HL-60 (cell line): ENCODE measurements at regions not wholly inside any gene's neighbourhood (a gene's known extent, or its start where the extent isn't known, plus 50 kb on each side); places are given as distances from the start of the nearest gene placed in this dataset.

Source experiments
- GABPA ChIP-seq: IDR thresholded peaks from 2 replicates; pipeline ENCODE4 v1.6.1; 2012; ENCODE audit warnings: low read depth
- POLR2AphosphoS5 ChIP-seq: IDR thresholded peaks from 2 replicates; pipeline ENCODE4 v1.6.1; 2012; ENCODE audit warnings: low read depth
- TF ChIP-seq, protein P1 (sequence below): IDR thresholded peaks from one replicate; pipeline ENCODE4 v1.5.1; 2011; ENCODE audit warnings: low read length, control low read depth, inconsistent platforms; ENCODE audit not compliant: insufficient read depth
- TF ChIP-seq, protein P2 (sequence below): IDR thresholded peaks from 2 replicates; pipeline ENCODE4 v1.6.1; 2012; ENCODE audit warnings: low read depth; ENCODE audit not compliant: insufficient replicate concordance

DNA sequence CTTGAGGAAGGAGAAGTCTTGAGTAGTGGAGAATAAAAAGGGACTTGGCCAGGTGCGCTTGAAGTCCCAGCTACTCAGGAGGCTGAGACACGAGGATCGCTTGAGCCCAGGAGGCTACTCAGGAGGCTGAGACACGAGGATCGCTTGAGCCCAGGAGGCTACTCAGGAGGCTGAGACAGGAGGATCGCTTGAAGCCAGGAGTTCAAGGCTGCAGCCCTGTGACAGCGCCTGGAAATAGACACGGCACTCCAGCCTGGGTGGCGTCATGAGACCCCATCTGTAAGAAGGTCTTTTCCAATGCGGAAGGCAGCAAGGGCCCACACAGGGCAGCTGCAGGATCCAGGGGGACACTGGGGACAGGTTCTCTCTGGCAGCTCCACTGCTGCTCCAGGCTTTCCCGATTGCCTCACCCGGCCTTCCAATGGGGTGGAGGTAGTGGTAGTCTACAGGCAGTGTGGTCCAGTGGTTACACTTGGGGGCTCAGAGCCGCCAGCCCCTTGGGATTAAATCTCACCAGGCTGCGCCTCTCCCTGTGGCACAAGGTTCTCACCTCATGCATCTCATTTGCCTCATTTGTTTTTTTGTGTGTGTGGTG, 143.4 kb downstream of the SEC14L1 start:
- TF ChIP-seq, protein P1, sequence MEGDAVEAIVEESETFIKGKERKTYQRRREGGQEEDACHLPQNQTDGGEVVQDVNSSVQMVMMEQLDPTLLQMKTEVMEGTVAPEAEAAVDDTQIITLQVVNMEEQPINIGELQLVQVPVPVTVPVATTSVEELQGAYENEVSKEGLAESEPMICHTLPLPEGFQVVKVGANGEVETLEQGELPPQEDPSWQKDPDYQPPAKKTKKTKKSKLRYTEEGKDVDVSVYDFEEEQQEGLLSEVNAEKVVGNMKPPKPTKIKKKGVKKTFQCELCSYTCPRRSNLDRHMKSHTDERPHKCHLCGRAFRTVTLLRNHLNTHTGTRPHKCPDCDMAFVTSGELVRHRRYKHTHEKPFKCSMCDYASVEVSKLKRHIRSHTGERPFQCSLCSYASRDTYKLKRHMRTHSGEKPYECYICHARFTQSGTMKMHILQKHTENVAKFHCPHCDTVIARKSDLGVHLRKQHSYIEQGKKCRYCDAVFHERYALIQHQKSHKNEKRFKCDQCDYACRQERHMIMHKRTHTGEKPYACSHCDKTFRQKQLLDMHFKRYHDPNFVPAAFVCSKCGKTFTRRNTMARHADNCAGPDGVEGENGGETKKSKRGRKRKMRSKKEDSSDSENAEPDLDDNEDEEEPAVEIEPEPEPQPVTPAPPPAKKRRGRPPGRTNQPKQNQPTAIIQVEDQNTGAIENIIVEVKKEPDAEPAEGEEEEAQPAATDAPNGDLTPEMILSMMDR, result no peak
- TF ChIP-seq, protein P2, sequence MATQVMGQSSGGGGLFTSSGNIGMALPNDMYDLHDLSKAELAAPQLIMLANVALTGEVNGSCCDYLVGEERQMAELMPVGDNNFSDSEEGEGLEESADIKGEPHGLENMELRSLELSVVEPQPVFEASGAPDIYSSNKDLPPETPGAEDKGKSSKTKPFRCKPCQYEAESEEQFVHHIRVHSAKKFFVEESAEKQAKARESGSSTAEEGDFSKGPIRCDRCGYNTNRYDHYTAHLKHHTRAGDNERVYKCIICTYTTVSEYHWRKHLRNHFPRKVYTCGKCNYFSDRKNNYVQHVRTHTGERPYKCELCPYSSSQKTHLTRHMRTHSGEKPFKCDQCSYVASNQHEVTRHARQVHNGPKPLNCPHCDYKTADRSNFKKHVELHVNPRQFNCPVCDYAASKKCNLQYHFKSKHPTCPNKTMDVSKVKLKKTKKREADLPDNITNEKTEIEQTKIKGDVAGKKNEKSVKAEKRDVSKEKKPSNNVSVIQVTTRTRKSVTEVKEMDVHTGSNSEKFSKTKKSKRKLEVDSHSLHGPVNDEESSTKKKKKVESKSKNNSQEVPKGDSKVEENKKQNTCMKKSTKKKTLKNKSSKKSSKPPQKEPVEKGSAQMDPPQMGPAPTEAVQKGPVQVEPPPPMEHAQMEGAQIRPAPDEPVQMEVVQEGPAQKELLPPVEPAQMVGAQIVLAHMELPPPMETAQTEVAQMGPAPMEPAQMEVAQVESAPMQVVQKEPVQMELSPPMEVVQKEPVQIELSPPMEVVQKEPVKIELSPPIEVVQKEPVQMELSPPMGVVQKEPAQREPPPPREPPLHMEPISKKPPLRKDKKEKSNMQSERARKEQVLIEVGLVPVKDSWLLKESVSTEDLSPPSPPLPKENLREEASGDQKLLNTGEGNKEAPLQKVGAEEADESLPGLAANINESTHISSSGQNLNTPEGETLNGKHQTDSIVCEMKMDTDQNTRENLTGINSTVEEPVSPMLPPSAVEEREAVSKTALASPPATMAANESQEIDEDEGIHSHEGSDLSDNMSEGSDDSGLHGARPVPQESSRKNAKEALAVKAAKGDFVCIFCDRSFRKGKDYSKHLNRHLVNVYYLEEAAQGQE, result no peak
- TF ChIP-seq GABPA (no peak), POLR2AphosphoS5 (no peak)
